ENCODE measurements at regions not wholly inside any gene's neighbourhood (a gene's known extent, or its start where the extent isn't known, plus 50 kb on each side); places are given as distances from the start of the nearest gene placed in this dataset.

GRCh38 chr9:19614294-19614693 lies 174.5 kb downstream of the SLC24A2 start:
- TF ChIP-seq POLR2AphosphoS5 (IDR thresholded peaks at IDR 0.05; ENCODE audit: low read depth, low read length): no peak
- no peak for TF ChIP-seq POLR2A (IDR thresholded peaks at IDR 0.05; ENCODE audit: low read depth, low read length)
